GM19397 (cell line): ENCODE measurements at regions not wholly inside any gene's neighbourhood (a gene's known extent, or its start where the extent isn't known, plus 50 kb on each side); places are given as distances from the start of the nearest gene placed in this dataset.

ENCODE experiments used
- ATAC-seq: cut with Tn5 transposase; IDR thresholded peaks from one replicate; pipeline ENCODE4 v1.9.1; 2021; ENCODE audit warnings: mild to moderate bottlenecking, moderate library complexity; ENCODE audit not compliant: unreplicated experiment

GRCh38 chr2:241924069-241924908 lies 54.8 kb downstream of the RTP5 start:
- ATAC-seq, result no peak

- ATAC-seq, result no peak
Observed at GRCh38 chr2:241924909-241925250, 55.4 kb downstream of the RTP5 start.

GRCh38 chr2:241925277-241925676 lies 55.7 kb downstream of the RTP5 start:
- ATAC-seq, result no peak

GRCh38 chr2:241925821-241926441 lies 56.4 kb downstream of the RTP5 start:
- no peak for ATAC-seq

DNA sequence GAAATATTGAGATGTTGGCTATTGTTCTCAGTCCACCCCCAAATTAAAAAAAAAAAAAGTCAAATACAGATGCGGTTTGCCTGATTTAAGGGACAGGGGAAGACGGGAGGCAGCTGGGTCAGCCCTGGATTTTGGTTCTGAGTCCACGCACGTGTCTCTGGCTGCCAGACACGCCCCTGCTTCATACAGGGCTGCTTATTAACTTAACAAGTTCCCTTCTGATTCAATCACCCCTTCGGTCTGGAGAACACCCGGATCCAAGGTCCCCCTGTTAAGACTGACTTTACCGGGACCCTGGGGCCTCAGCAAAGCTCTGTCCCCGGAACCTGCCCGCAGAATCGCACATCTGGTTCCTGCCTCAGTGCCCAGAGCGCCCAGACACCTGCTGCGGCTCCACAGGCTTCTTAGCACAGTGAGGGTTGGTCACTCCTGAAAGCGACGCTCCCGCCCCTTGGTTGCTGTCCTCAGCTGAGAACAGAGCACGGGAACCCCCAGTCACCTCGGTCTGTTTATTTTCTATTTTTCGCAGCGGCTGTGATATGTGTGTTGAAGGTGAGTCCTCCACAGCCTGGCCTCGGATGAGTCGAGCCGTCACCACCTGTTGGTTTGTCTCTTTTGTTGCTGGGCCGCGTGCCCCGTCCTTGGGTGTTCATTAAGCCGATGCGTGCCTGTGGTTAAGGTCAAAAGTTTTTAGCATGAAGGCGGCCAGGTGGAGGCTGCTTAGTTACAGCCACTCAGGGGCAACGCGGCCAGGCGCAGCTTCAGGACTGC lies 57.2 kb downstream of the RTP5 start:
- no peak for ATAC-seq

DNA sequence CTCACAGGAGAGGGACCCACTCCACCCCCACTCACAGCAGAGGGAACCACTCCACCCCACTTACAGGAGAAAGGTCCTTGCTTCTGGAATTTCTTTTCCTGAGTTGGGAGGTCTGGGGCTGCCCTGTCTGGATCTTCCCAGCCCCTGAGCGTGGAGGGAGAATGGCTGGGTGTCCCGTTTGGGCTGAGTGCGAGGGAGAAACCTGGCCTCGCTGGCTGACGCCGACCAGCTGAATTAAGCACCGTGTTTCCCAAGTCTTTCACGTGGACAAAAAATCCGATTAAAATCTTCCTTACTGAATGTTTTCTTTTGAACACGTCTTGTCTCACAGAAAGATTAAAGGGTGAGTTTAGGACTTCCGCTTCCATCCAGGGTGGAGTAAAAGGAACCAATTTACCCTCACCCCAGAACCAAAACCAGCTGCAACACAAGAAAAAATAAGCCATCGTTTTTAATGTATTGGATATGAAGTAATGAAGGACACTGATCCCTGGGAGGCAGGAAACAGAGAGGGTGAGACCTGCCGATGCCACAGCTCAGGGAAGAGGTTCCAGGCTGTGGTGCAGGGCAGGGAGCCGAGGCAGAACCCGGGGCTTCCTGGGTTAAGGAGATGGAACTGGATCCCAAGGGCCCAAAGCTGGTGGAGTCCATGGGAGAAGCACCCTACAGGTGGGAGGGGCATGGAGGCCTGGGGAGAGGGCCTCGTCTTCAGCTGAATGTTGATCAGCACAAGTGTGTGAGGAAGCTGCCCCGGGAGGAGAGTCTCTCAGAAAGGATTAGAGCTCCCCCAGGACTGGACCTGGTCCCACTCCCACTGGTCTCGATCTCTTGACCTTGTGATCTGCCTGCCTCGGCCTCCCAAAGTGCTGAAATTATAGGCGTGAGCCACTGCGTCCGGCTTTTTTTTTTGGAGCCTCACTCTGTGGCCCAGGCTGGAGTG lies 60.3 kb downstream of the RTP5 start:
- no peak for ATAC-seq

DNA sequence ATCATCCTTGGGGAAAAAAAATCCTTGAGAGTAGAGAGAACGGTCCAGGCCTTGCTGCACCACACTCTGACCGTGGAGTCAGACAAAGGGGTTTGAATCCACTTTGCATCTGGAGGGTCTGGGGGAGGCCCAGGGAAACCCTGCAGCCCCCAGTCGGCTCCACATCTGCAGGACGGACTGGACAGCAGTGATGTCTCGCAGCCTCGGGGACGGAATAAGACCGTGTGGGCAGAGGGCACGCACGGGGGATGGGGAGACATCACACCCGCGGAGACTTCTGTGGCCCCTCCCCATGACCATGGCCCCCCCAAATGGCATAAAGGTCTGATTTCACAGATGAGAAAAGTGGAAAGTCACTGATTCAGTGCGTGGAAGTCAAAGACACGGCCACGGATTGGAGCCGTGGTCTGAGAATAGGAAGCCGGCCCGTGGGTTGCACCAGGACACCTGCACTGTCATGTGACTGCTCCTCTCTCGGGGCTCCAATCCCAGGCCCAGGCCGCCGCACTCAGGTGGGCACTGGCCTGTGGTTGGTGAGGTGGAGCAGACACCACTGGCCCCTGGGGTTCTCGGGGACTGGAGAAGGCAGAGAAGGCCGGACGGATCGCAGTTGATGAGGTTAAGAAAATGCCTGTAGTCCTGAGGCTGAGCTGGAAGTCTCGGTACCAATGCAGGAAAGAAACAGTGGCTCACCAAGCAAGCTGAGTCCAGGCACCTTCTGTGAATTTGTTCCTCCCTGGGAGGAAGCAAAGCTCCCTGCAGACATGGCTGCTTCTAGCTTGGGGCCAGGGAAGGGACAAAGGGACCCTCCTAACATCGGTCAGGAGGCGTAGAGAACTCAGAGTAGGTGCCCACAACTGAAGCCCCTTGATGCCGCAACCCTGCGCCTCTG lies 61.8 kb downstream of the RTP5 start:
- no peak for ATAC-seq

DNA sequence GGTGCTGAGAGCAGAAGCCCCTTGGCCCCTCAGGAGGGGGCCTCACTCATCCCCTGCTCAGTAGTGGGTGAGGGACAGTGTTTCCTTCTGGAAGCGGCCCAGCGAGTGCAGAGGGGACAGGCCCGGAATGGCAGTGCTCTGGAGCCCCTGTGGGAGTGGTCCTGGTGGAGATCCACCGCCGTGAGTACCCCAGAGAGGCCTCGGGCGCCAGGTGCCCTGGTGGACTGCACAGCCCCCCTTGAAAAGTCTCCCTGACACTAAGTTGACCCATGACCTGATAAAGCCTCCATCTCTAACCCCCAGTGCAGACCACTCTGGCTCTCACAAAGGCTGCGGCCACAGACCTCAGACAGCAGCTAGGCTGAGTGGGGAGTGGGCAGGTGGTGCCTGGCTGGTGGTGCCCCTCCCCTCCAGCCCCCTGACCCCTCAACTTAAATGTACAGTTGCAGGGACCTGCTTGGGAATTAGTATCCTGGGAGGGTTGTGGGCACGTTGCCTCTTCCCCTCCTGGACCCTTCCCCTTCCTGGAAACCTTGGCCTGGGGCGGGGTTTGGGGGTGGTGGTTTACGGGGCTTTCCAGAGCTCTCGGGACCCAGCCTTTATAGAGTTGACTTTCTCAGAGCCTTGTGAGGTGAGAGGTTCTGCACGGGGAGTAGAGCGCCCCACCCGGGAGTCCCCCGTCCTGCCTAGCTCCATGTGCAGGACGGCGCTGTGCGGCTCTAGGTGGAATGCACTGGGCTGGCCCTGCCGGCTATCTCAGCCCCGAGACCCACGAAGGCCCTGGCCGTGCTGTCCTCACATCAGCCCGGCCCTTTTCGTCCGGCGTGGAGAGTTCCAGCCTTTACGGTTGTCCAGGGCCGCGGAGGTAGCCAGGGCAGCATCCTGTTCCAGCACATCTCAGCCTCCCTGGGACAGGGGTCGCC lies 62.7 kb downstream of the RTP5 start:
- no peak for ATAC-seq

- no peak for ATAC-seq
Observed at GRCh38 chr2:241932899-241933178, 63.3 kb downstream of the RTP5 start.

GRCh38 chr2:241933179-241933911 lies 63.8 kb downstream of the RTP5 start:
- no peak for ATAC-seq

- ATAC-seq, result no peak
Observed at GRCh38 chr2:241935314-241935713, 65.8 kb downstream of the RTP5 start.

- no peak for ATAC-seq
Observed at GRCh38 chr2:241935774-241936173, 66.2 kb downstream of the RTP5 start.

DNA sequence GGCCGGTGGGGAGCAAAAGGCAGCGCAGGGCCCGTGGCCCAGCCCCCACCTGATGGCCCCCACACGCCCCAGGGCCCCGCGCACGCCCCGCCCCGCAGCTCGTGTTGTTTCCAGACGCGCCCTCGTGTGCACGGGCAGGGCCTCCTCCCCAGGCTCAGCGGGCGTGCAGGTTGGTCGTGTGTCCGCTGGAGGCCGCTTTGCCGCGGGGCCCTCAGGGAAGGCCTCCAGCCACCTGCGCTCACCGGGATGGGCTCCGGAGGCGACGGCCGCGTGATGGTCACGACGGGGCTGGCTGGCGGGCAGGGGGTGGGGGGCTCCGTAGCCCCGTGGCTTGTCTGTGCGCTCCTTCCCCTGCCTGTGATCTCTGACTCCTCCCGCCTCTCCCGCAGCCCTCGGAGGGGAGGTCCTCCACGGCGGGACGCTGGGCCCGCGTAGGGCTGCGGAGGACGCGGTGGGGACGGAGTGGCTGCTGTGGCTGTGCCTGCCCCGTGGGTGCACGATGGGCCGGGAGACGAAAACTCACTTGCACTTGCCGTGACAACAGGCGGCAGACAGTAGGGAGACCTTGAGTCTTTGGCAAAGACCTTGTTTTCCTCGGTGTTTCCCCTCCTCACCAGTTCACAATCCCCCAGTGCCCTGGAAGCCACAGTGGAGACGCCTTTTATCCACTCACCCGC lies 67.1 kb downstream of the RTP5 start:
- ATAC-seq, result no peak

DNA sequence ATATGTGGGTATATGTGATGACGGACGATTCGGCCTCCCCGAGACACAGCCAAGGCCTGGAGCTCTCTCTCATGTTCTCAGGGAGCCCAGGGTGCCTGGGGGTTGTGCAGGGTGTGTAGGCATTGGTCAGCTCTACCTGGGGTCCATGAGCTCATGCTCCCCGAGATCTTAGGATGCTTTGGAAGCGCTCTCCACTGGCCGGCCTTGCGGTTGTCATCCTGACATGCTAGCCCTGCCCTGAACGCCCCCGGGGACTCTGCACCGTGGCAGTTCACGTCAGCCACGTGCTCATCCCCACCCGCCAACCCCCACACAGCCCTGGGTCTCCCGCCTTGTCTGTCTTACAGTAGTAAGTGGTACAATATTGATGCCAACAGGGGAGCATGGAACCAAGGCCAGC lies 67.8 kb downstream of the RTP5 start:
- no peak for ATAC-seq

DNA sequence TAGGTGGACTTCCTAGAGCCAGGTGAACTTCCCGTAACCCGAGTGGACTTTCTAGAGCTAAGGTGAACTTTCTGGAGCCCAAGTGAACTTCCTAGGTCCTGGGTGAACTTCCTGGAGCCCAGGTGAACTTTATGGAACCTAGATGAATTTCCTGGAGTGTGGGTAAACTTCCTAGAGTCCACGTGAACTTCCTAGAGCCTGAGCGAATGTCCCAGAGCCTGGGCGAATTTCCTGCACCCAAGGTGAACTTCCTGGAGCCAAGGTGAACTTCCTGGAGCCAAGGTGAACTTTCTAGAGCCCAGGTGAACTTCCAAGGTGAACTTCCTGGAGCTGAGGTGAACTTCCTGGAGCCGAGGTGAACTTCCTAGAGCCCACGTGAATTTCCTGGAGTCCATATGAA lies 70.0 kb downstream of the RTP5 start:
- no peak for ATAC-seq

GRCh38 chr2:241940329-241940728 lies 70.8 kb downstream of the RTP5 start:
- ATAC-seq, result no peak

- ATAC-seq, result no peak
Observed at GRCh38 chr2:241941691-241942301, 72.3 kb downstream of the RTP5 start.
